ENCODE measurements at regions not wholly inside any gene's neighbourhood (a gene's known extent, or its start where the extent isn't known, plus 50 kb on each side); places are given as distances from the start of the nearest gene placed in this dataset.

DNA sequence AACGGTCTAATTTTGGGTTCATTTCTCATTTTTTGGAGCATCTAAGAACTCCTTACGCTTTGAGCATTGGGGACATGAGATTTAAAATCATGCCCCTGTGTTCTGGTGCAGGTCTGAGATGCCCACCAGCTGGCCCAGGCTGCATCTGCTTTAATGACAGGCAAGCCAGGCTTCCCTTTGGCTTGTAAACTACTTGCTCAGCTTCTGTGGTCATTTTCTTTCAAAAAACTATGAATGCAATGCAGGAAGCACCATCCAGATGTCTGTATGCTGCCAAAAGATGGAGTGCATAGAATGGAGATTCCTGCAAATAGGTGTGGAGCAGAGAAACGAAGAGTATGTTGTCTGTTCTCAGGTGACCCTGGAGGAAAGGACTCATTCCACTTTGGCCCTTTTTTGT is 399.9 kb upstream of the ADAMTSL1 start:
- TF ChIP-seq, protein P1, sequence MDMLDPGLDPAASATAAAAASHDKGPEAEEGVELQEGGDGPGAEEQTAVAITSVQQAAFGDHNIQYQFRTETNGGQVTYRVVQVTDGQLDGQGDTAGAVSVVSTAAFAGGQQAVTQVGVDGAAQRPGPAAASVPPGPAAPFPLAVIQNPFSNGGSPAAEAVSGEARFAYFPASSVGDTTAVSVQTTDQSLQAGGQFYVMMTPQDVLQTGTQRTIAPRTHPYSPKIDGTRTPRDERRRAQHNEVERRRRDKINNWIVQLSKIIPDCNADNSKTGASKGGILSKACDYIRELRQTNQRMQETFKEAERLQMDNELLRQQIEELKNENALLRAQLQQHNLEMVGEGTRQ (IDR thresholded peaks at IDR 0.05; ENCODE audit: borderline replicate concordance, low read depth, low read length) = no peak
- TF ChIP-seq BRCA1 (IDR thresholded peaks at IDR 0.05; ENCODE audit: low read depth, low read length) (no peak), MYC (IDR thresholded peaks at IDR 0.05; ENCODE audit: insufficient read depth, insufficient read length, insufficient replicate concordance, low read length, severe bottlenecking) (no peak), ATF2 (IDR thresholded peaks at IDR 0.05; ENCODE audit: low read length) (no peak), HCFC1 (IDR thresholded peaks at IDR 0.05; ENCODE audit: low read length) (no peak), TCF12 (IDR thresholded peaks at IDR 0.05; ENCODE audit: low read depth, low read length) (no peak), FOXK2 (IDR thresholded peaks at IDR 0.05) (no peak), POLR2AphosphoS5 (IDR thresholded peaks at IDR 0.05; ENCODE audit: low read length) (no peak)
